ENCODE measurements at regions not wholly inside any gene's neighbourhood (a gene's known extent, or its start where the extent isn't known, plus 50 kb on each side); places are given as distances from the start of the nearest gene placed in this dataset.

DNA sequence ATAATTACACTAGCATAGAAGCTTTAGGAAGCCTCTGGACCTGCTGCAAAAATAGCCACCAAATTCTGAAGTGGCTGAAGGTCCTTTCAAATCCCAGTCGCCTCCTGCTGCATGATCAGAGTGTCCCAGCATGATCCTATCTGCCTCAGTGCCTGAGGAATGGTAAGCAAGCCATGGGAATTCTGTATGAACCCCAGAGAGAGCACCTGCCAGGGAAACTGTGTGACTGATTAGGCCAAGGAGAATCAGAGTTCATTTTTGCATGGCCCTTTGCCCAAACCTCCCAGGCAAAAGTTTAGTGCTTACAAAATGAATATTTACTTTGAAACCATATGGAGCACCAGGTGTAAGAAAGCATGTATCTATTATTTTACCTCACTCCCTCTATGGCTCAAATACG is 221.4 kb downstream of the ARL4C start:
- H3K36me3 ChIP-seq, result no peaks in the 10 kb centered on the region
- ATAC-seq, result no peak
- H3K27me3 ChIP-seq, result no peaks in the 10 kb centered on the region
- no peak overlapping the region for H3K4me3 ChIP-seq
- no peak overlapping the region for H3K27ac ChIP-seq
- no peaks in the 10 kb centered on the region for H3K4me1 ChIP-seq
- TF ChIP-seq EP300 (IDR thresholded peaks at IDR 0.05), result no peak
- no peak for TF ChIP-seq POLR2A (IDR thresholded peaks at IDR 0.05)
- WGBS, 2 donors (ENCODE audit: low coverage in 1 of 2), result 50% methylated on average over 1 to 2 of the region's 2 CpGs
- H3K9me3 ChIP-seq, result no peaks in the 10 kb centered on the region

DNA sequence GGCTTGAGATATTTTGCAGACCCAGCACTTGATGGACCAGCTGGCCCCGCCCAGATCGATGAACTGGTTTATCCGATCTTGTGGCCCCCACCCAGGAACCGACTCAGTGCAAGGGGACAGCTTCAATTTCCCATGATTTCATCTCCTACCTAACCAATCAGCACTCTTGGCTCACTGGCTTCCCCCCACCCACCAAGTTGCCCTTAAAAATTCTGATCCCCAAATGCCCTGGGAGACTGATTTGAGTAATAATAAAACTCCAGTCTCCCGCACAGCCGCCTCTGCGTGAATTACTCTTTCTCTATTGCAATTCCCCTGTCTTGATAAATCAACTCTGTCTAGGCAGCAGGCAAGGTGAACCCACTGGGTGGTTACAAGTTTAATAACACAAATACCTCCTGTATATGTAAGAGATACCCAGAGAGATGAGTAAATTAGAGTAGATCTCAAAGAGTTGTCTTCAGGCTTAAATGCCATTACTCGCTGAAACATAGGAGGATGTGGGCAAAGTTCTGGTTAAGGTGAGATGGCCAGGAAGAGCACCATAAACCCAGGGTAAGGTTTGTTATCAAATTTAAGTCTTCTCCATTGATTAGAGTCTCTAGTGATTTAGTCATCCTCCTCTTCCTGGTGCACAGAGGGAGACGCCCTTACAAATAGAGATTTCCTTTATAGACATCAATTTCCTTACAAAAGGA is 222.8 kb downstream of the ARL4C start:
- Histone ChIP-seq H3K4me1 (no peaks in the 10 kb centered on the region), H3K9me3 (no peaks in the 10 kb centered on the region), H3K4me3 (no peak overlapping the region), H3K27ac (no peak overlapping the region), H3K27me3 (no peaks in the 10 kb centered on the region), H3K36me3 (no peaks in the 10 kb centered on the region)
- 75 to 92% methylated on average over 2 to 7 of the region's 9 CpGs for WGBS, 2 donors (ENCODE audit: low coverage in 1 of 2)
- ATAC-seq, result no peak
- TF ChIP-seq POLR2AphosphoS5 (IDR thresholded peaks at IDR 0.05) (no peak), POLR2A (IDR thresholded peaks at IDR 0.05) (no peak), EP300 (IDR thresholded peaks at IDR 0.05) (no peak)
- TF ChIP-seq, protein P1, sequence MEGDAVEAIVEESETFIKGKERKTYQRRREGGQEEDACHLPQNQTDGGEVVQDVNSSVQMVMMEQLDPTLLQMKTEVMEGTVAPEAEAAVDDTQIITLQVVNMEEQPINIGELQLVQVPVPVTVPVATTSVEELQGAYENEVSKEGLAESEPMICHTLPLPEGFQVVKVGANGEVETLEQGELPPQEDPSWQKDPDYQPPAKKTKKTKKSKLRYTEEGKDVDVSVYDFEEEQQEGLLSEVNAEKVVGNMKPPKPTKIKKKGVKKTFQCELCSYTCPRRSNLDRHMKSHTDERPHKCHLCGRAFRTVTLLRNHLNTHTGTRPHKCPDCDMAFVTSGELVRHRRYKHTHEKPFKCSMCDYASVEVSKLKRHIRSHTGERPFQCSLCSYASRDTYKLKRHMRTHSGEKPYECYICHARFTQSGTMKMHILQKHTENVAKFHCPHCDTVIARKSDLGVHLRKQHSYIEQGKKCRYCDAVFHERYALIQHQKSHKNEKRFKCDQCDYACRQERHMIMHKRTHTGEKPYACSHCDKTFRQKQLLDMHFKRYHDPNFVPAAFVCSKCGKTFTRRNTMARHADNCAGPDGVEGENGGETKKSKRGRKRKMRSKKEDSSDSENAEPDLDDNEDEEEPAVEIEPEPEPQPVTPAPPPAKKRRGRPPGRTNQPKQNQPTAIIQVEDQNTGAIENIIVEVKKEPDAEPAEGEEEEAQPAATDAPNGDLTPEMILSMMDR (IDR thresholded peaks at IDR 0.05), result no peak

DNA sequence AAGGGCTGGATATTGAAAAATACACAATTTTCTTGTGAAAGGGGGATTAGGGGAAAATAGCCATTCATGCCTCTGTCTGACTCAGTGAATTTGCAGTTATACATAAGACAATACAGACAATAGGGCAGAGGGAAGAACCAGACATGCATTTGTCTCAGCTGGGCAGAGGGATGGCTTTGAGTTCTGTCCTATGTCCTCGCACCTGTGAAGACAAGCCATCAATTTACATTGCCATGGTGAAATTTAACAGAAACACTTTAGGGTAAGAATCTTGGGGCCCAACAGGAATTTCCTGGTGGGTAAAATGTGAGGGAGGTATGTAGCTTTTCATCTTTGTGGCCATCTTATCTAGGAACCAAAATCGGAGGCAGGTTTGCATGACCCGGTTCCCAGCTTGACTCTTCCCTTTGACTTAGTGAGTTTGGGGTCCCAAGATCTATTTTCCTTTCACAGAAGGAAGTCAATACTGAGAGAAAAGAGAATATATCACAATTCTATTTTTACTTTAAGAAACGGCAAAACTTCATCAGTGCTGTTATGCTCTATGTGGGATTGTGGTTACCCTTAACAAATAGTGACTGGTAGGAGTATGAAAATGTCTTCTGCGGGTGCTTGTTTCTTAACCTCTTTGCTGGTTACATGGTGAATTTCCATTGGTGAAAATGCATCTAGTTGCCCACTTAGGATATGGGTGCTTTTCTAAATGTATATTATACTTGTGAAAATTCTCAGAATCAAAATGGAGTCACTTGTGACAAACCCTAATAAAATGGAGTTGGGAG is 221.8 kb downstream of the SPP2 start:
- Histone ChIP-seq H3K27ac (no peak overlapping the region), H3K9me3 (no peaks in the 10 kb centered on the region), H3K27me3 (no peaks in the 10 kb centered on the region), H3K36me3 (no peaks in the 10 kb centered on the region), H3K4me1 (no peaks in the 10 kb centered on the region), H3K4me3 (no peak overlapping the region)
- ATAC-seq, result no peak
- TF ChIP-seq POLR2AphosphoS5 (IDR thresholded peaks at IDR 0.05) (no peak), EP300 (IDR thresholded peaks at IDR 0.05) (no peak), POLR2A (IDR thresholded peaks at IDR 0.05) (no peak)
- TF ChIP-seq, protein P1 (IDR thresholded peaks at IDR 0.05), result no peak
- 85% methylated on average over 4 to 5 of the region's 5 CpGs for WGBS, 2 donors (ENCODE audit: low coverage in 1 of 2)

DNA sequence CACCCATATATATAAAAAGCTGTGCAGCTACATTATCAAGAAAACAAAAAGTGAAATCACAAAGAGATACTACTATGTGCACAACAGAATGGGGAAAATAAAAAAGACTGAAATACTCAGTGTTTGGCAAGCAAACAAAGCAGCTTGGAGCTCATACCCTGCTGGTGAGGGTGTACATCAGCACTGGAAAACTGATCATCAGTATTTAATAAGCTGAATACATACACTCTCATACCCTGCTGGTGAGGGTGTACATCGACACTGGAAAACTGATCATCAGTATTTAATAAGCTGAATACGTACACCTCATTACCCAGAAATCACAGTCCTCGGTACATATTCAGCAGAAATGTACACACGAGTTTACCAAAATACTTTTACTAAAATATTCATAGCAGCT is 220.8 kb downstream of the SPP2 start:
- Histone ChIP-seq H3K27me3 (no peaks in the 10 kb centered on the region), H3K27ac (no peak overlapping the region), H3K36me3 (no peaks in the 10 kb centered on the region), H3K9me3 (no peaks in the 10 kb centered on the region), H3K4me3 (no peak overlapping the region), H3K4me1 (no peaks in the 10 kb centered on the region)
- ATAC-seq, result no peak
- WGBS, 2 donors (ENCODE audit: low coverage in 1 of 2), result 70 to 73% methylated on average over 4 of the region's 4 CpGs
- TF ChIP-seq POLR2A (IDR thresholded peaks at IDR 0.05), result no peak
- no peak for TF ChIP-seq POLR2AphosphoS5 (IDR thresholded peaks at IDR 0.05)
- TF ChIP-seq, protein P1 (IDR thresholded peaks at IDR 0.05), result no peak
- no peak for TF ChIP-seq EP300 (IDR thresholded peaks at IDR 0.05)

DNA sequence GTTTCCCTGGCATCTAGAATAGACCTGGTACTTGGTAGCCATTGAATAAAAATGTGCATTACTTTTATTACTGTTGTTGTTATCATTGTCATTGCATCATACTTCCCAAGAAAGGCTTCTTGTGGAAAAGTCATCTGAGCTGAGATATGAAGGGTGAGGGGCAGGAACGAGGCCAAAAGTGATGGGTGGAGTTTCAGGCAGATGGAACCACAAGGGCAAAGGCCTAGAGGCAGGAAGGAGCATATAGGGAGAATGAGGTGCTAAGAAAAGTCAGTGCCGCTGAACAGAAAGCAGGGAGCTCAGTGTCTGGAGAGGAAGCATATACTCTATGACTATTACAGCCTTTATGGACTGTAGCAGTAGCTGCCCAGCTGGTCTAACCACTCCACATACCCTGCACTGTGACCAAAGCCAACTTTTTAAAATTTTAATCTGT is 219.3 kb downstream of the SPP2 start:
- H3K4me1 ChIP-seq, result no peaks in the 10 kb centered on the region
- no peak overlapping the region for H3K4me3 ChIP-seq
- no peak for ATAC-seq
- no peak overlapping the region for H3K27ac ChIP-seq
- H3K9me3 ChIP-seq, result no peaks in the 10 kb centered on the region
- no peaks in the 10 kb centered on the region for H3K36me3 ChIP-seq
- TF ChIP-seq EP300 (IDR thresholded peaks at IDR 0.05) (no peak), POLR2AphosphoS5 (IDR thresholded peaks at IDR 0.05) (no peak), POLR2A (IDR thresholded peaks at IDR 0.05) (no peak)
- TF ChIP-seq, protein P1 (IDR thresholded peaks at IDR 0.05), result no peak
- H3K27me3 ChIP-seq, result no peaks in the 10 kb centered on the region
- 54 to 80% methylated on average over 1 to 2 of the region's 2 CpGs for WGBS, 2 donors (ENCODE audit: low coverage in 1 of 2)

All from gastroesophageal sphincter (tissue), 4 donors.